ENCODE measurements at regions not wholly inside any gene's neighbourhood (a gene's known extent, or its start where the extent isn't known, plus 50 kb on each side); places are given as distances from the start of the nearest gene placed in this dataset.

- TF ChIP-seq GATA3 (IDR thresholded peaks at IDR 0.05; ENCODE audit: low read depth, low read length) (no peak), GATA2 (IDR thresholded peaks at IDR 0.05; ENCODE audit: low read depth, low read length) (no peak)
These were observed 636.8 kb downstream of the ADCYAP1 start for GRCh38 chr18:1541478-1541877.
